ENCODE measurements at regions not wholly inside any gene's neighbourhood (a gene's known extent, or its start where the extent isn't known, plus 50 kb on each side); places are given as distances from the start of the nearest gene placed in this dataset.

DNA sequence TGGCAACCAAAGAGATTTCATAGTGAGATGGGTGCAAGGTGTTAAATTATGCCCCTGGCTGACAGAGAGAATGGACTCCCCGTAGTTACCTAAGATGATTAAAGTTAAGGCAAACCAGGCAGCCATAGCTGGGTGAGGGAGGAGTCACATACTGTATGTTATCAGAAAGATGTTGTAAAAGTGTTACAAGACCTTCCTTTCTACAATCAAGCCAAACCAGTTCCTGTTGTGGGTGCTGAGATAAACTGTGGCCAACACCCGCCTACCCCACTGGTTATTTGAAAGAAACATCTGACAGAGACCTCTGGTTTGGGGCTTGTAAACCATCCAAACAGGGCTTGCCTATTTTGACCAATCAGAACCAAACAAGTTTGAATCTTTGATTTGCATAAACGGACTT is 684.7 kb upstream of the NUDT12 start:
- TF ChIP-seq, protein P1, sequence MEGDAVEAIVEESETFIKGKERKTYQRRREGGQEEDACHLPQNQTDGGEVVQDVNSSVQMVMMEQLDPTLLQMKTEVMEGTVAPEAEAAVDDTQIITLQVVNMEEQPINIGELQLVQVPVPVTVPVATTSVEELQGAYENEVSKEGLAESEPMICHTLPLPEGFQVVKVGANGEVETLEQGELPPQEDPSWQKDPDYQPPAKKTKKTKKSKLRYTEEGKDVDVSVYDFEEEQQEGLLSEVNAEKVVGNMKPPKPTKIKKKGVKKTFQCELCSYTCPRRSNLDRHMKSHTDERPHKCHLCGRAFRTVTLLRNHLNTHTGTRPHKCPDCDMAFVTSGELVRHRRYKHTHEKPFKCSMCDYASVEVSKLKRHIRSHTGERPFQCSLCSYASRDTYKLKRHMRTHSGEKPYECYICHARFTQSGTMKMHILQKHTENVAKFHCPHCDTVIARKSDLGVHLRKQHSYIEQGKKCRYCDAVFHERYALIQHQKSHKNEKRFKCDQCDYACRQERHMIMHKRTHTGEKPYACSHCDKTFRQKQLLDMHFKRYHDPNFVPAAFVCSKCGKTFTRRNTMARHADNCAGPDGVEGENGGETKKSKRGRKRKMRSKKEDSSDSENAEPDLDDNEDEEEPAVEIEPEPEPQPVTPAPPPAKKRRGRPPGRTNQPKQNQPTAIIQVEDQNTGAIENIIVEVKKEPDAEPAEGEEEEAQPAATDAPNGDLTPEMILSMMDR (conservative IDR thresholded peaks at IDR 0.05) = no peak
- no peak for TF ChIP-seq ZFX (IDR thresholded peaks at IDR 0.05)
